ENCODE measurements at regions not wholly inside any gene's neighbourhood (a gene's known extent, or its start where the extent isn't known, plus 50 kb on each side); places are given as distances from the start of the nearest gene placed in this dataset.

DNA sequence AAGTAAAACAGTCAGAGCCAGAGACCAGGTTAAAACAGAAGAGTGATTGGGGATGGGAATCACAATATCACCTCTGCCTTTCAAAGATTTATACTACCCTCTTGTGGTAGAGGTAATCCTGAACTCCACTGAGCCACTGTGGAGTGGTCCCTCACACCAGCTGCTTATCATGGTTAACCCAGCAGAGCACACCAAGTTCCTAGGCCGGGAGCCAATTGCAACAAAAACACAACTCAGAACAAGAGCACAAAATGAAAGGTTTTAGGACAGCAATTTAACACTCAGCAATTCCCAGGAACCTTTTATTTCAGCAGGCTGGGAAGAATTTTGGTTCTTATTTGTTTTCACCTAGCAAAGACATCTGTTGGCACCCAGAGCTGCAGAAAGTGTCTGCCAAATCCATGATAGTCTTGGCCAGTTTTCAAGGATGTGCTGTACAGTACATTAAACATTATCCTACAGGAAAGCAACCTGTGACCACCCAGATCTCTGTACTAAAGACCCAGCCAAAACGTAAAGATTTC lies 220.5 kb upstream of the ATXN7L3B start:
- TF ChIP-seq, protein P1, sequence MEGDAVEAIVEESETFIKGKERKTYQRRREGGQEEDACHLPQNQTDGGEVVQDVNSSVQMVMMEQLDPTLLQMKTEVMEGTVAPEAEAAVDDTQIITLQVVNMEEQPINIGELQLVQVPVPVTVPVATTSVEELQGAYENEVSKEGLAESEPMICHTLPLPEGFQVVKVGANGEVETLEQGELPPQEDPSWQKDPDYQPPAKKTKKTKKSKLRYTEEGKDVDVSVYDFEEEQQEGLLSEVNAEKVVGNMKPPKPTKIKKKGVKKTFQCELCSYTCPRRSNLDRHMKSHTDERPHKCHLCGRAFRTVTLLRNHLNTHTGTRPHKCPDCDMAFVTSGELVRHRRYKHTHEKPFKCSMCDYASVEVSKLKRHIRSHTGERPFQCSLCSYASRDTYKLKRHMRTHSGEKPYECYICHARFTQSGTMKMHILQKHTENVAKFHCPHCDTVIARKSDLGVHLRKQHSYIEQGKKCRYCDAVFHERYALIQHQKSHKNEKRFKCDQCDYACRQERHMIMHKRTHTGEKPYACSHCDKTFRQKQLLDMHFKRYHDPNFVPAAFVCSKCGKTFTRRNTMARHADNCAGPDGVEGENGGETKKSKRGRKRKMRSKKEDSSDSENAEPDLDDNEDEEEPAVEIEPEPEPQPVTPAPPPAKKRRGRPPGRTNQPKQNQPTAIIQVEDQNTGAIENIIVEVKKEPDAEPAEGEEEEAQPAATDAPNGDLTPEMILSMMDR (IDR thresholded peaks at IDR 0.05; ENCODE audit: poor library complexity, severe bottlenecking): peak; percentile 72
- TF ChIP-seq, protein P2, sequence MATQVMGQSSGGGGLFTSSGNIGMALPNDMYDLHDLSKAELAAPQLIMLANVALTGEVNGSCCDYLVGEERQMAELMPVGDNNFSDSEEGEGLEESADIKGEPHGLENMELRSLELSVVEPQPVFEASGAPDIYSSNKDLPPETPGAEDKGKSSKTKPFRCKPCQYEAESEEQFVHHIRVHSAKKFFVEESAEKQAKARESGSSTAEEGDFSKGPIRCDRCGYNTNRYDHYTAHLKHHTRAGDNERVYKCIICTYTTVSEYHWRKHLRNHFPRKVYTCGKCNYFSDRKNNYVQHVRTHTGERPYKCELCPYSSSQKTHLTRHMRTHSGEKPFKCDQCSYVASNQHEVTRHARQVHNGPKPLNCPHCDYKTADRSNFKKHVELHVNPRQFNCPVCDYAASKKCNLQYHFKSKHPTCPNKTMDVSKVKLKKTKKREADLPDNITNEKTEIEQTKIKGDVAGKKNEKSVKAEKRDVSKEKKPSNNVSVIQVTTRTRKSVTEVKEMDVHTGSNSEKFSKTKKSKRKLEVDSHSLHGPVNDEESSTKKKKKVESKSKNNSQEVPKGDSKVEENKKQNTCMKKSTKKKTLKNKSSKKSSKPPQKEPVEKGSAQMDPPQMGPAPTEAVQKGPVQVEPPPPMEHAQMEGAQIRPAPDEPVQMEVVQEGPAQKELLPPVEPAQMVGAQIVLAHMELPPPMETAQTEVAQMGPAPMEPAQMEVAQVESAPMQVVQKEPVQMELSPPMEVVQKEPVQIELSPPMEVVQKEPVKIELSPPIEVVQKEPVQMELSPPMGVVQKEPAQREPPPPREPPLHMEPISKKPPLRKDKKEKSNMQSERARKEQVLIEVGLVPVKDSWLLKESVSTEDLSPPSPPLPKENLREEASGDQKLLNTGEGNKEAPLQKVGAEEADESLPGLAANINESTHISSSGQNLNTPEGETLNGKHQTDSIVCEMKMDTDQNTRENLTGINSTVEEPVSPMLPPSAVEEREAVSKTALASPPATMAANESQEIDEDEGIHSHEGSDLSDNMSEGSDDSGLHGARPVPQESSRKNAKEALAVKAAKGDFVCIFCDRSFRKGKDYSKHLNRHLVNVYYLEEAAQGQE (IDR thresholded peaks at IDR 0.05; ENCODE audit: borderline replicate concordance): no peak
- TF ChIP-seq POLR2AphosphoS5 (IDR thresholded peaks at IDR 0.05): no peak
- no peak for TF ChIP-seq EZH2 (IDR thresholded peaks at IDR 0.05; ENCODE audit: borderline replicate concordance, insufficient read depth, low read length, poor library complexity, severe bottlenecking)
- peak; percentile 85 for TF ChIP-seq RAD21 (conservative IDR thresholded peaks at IDR 0.05)
- TF ChIP-seq EP300 (conservative IDR thresholded peaks at IDR 0.05; ENCODE audit: poor library complexity, severe bottlenecking): peak; percentile 14
- TF ChIP-seq SMC3 (conservative IDR thresholded peaks at IDR 0.05; ENCODE audit: poor library complexity): peak; percentile 81
- no peak for TF ChIP-seq MXI1 (conservative IDR thresholded peaks at IDR 0.05; ENCODE audit: poor library complexity, severe bottlenecking)
- TF ChIP-seq TAF1 (IDR thresholded peaks at IDR 0.05; ENCODE audit: low read depth): no peak

All from neural cell (in vitro differentiated cells).